ENCODE measurements at regions not wholly inside any gene's neighbourhood (a gene's known extent, or its start where the extent isn't known, plus 50 kb on each side); places are given as distances from the start of the nearest gene placed in this dataset.

DNA sequence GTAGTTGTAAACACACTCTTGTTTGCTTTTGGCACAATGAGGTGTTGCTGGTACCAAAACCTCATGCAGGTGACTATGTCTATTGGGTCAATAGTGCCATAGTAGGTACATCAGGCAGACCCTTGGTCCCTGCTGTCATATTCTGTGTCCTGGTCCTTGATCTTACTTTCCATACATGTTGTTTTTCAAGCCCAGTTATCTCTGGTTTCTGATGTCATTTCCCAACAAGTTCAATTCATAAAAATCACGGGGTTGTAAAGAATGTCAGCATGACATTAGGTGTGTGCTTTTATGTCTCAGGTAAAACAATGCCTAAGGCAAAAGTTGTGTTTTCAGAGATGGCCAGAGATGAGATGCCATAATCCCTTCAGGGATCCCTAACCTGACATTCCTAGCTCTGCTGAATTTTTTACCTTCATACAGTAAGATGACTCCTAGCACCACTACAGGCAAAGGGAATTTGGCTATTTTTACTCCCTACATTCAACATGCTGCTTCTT, 390.3 kb upstream of the PKN2 start:
- TF ChIP-seq, protein P1, sequence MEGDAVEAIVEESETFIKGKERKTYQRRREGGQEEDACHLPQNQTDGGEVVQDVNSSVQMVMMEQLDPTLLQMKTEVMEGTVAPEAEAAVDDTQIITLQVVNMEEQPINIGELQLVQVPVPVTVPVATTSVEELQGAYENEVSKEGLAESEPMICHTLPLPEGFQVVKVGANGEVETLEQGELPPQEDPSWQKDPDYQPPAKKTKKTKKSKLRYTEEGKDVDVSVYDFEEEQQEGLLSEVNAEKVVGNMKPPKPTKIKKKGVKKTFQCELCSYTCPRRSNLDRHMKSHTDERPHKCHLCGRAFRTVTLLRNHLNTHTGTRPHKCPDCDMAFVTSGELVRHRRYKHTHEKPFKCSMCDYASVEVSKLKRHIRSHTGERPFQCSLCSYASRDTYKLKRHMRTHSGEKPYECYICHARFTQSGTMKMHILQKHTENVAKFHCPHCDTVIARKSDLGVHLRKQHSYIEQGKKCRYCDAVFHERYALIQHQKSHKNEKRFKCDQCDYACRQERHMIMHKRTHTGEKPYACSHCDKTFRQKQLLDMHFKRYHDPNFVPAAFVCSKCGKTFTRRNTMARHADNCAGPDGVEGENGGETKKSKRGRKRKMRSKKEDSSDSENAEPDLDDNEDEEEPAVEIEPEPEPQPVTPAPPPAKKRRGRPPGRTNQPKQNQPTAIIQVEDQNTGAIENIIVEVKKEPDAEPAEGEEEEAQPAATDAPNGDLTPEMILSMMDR (IDR thresholded peaks at IDR 0.05), result no peak
- TF ChIP-seq POLR2A (IDR thresholded peaks at IDR 0.05), result no peak

Measured in lower leg skin (tissue), 3 donors.